Kidney epithelial cell (primary cell): ENCODE measurements at regions not wholly inside any gene's neighbourhood (a gene's known extent, or its start where the extent isn't known, plus 50 kb on each side); places are given as distances from the start of the nearest gene placed in this dataset.

Source experiments
- DNase-seq: peaks from one replicate; pipeline ENCODE4 v3.0.0-alpha.2; 2010; ENCODE audit warnings: low read depth
- H3K27me3 ChIP-seq: 2 replicates; pipeline ENCODE4 v1.6.0; 2011; ENCODE audit warnings: low read length; ENCODE audit not compliant: control insufficient read depth, insufficient read depth
- H3K36me3 ChIP-seq: 2 replicates; pipeline ENCODE4 v1.5.1; 2011; ENCODE audit warnings: low read length; ENCODE audit not compliant: control insufficient read depth, insufficient read depth
- H3K4me3 ChIP-seq: 2 replicates; pipeline ENCODE4 v1.5.1; 2011; ENCODE audit warnings: low read depth, mild to moderate bottlenecking, control low read depth, low read length
- CTCF ChIP-seq: IDR thresholded peaks from 2 replicates; pipeline ENCODE4 v1.5.1; 2011; ENCODE audit warnings: mild to moderate bottlenecking, moderate library complexity, low read length, control low read depth, inconsistent platforms; ENCODE audit not compliant: insufficient read depth, poor library complexity, severe bottlenecking

- Histone ChIP-seq H3K36me3 (no peaks in the 10 kb centered on the region), H3K27me3 (no peaks in the 10 kb centered on the region), H3K4me3 (no peak overlapping the region)
- no peak for TF ChIP-seq CTCF
- no peak for DNase-seq
Observed at GRCh38 chr9:75365196-75365595, 276.9 kb downstream of the OSTF1 start.

GRCh38 chr9:75369989-75370388, 281.7 kb downstream of the OSTF1 start:
- no peaks in the 10 kb centered on the region for H3K36me3 ChIP-seq
- no peak for TF ChIP-seq CTCF
- no peaks in the 10 kb centered on the region for H3K27me3 ChIP-seq
- DNase-seq, result no peak
- no peak overlapping the region for H3K4me3 ChIP-seq

DNA sequence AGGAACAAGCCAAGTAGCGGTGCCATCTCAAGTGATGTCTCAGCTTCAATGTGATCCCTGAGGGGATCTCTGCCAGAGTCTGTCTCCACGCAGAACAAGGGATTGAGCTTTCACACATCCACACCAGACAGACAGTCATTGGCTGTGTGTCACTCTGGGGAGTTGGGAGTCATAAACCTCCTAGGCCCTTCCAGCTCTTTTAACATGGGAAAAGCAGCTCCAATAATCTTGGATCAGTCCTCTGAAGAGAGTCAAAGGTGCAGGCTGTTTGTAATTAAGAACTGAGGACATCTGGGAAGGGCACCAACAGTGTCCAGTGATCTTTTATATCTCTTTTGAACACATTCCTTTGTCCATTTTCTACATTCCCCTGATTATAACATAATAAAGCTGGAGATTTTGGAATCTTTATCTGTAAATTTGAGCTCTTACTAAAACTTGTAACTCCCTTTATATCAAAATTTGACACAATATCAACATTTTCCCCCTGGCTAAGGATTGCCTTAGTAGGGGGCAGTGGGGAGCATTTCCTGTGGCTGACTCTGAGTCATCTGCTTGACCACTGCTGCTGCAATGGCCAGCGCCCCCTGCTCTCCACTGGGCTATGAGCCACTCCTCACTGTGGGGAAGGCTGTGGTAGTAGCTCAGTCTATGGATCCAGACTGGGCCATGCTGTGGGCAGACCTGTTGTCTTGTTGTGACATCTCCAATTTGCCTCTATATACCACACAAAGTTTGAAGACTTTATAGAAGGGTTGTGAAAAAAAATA, 284.4 kb downstream of the OSTF1 start:
- Histone ChIP-seq H3K36me3 (no peaks in the 10 kb centered on the region), H3K4me3 (no peak overlapping the region), H3K27me3 (no peaks in the 10 kb centered on the region)
- DNase-seq, result no peak
- peak; percentile 31 for TF ChIP-seq CTCF

DNA sequence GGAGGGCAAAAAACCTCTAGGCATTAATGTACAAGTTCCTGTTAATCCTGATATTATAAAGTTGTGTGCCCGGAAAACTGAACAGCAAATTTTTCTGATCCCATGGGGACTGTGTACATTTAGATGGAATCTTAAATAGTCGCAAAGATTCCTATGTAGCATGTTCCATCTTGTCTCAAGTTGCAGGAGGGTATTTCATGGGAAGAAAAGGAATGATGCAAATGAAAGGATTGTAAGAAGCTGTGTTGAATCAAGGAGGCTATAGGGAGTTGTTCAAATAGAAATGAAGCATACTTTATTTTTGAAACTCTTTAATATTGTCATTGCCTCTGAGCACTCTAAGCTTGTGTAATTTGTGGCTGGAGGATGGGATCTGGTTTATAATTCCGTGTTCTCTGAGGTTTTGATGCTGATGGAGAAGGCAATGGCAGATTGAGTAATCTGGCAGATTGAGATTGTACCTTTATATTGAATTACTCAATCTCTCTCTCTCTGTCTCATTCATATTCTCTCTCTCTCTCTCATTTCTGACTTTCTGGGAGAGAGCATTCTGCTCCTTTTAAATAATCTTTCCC, 288.5 kb downstream of the OSTF1 start:
- no peaks in the 10 kb centered on the region for H3K36me3 ChIP-seq
- H3K27me3 ChIP-seq, result no peaks in the 10 kb centered on the region
- no peak overlapping the region for H3K4me3 ChIP-seq
- no peak for DNase-seq
- TF ChIP-seq CTCF, result no peak

- TF ChIP-seq CTCF, result no peak
- no peak overlapping the region for H3K4me3 ChIP-seq
- H3K27me3 ChIP-seq, result no peaks in the 10 kb centered on the region
- H3K36me3 ChIP-seq, result no peaks in the 10 kb centered on the region
- DNase-seq, result no peak
Observed at GRCh38 chr9:75378036-75378435, 289.7 kb downstream of the OSTF1 start.

DNA sequence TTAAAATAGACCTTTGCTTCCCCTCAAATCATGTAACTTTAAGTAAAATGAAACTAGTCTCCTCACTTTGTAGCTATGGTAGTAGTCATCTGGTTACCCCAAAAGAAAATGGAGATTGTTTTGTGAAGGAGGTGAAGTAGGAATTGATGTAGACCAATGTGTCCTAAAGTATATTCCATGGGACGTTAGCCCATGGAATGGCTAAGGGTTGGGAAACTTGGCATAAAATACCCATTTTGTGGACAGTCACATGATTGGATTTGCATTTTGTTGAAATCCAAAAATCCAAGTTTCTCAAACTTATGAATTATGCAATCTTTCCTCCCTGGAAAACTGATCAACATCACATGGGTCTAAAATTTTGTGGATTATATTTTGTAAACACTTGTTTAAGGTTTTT, 290.6 kb downstream of the OSTF1 start:
- H3K27me3 ChIP-seq, result no peaks in the 10 kb centered on the region
- H3K4me3 ChIP-seq, result no peak overlapping the region
- no peak for DNase-seq
- H3K36me3 ChIP-seq, result no peaks in the 10 kb centered on the region
- no peak for TF ChIP-seq CTCF
